PC-9 (cell line): ENCODE measurements at regions not wholly inside any gene's neighbourhood (a gene's known extent, or its start where the extent isn't known, plus 50 kb on each side); places are given as distances from the start of the nearest gene placed in this dataset.

Source experiments
- EZH2 ChIP-seq: fragments of 200-600 bp; sonication (generic); IDR thresholded peaks from 2 replicates; pipeline ENCODE4 v1.8.0; 2017; ENCODE audit warnings: antibody characterized with exemption, low read depth
- TF ChIP-seq, protein P1 (sequence below): fragments of 200-600 bp; sonication (generic); conservative IDR thresholded peaks from 2 replicates; pipeline ENCODE4 v1.6.1; 2017; ENCODE audit warnings: mixed run types, antibody characterized with exemption, mild to moderate bottlenecking, moderate library complexity

DNA sequence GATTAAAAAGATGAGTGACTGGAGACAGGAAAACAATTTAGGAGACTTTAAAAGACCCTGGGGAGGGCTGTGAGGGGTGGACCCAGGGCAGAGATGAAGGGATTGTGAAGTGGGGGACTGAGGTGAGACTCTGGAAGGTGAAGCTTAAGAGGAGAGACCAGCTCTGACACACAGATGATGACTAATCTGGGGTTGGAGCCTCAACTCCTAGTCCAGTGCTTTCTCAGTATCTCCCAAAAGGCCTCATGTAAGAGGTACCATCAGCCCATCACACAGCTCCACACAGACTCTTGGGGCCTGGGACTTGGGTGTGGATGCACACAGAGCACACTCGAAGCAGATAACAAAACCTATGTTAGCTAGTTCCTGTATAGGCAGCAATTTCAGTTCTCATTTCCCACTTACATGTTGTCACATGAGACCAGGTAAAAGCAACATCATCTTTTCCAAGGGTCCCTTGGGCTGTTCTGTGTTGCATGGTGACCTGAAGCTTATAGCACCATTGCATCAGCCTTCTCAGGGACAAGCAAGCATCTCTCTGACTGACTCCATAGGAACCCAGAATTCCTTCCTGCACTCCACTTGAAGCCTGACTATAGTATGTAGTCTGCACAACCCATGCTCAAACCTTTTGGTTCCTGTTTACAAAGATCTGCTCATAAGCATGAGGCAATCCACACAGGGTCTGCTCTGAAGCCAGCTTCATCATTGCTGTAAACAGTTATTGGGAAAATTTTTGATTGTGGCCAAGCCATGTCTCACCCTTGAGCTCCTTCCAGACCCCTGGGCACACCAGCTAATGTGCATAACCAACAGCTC lies 88.6 kb upstream of the MYCBP2 start:
- TF ChIP-seq, protein P1, sequence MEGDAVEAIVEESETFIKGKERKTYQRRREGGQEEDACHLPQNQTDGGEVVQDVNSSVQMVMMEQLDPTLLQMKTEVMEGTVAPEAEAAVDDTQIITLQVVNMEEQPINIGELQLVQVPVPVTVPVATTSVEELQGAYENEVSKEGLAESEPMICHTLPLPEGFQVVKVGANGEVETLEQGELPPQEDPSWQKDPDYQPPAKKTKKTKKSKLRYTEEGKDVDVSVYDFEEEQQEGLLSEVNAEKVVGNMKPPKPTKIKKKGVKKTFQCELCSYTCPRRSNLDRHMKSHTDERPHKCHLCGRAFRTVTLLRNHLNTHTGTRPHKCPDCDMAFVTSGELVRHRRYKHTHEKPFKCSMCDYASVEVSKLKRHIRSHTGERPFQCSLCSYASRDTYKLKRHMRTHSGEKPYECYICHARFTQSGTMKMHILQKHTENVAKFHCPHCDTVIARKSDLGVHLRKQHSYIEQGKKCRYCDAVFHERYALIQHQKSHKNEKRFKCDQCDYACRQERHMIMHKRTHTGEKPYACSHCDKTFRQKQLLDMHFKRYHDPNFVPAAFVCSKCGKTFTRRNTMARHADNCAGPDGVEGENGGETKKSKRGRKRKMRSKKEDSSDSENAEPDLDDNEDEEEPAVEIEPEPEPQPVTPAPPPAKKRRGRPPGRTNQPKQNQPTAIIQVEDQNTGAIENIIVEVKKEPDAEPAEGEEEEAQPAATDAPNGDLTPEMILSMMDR: no peak
- TF ChIP-seq EZH2: no peak
